Islet of Langerhans (tissue), 1 donor: ENCODE measurements at regions not wholly inside any gene's neighbourhood (a gene's known extent, or its start where the extent isn't known, plus 50 kb on each side); places are given as distances from the start of the nearest gene placed in this dataset.

Source experiments
- FAIRE-seq: peaks from one replicate; lab custom pipeline; 2011; peaks lifted over from hg19 to GRCh38; lab: Jason Lieb, UNC

DNA sequence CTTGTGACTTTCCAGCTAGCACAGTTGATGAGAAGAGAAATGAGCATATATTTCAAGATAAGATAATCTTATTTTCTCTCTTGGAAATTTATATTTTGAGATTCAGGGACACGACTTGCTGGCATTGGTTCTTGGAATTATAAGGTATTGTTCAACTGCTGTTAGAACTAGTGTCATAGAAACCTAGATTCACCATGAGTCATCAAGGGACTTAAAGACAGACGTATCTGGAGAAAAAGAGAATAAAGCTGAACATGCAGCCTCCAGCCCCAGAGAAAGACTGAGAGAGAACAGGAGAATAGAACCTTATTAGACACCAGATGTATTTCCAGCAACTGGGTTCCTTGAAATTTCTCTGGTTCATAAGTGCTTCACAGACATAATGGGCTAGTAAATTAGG lies 194.4 kb upstream of the PPFIA2 start:
- FAIRE-seq = no peak

DNA sequence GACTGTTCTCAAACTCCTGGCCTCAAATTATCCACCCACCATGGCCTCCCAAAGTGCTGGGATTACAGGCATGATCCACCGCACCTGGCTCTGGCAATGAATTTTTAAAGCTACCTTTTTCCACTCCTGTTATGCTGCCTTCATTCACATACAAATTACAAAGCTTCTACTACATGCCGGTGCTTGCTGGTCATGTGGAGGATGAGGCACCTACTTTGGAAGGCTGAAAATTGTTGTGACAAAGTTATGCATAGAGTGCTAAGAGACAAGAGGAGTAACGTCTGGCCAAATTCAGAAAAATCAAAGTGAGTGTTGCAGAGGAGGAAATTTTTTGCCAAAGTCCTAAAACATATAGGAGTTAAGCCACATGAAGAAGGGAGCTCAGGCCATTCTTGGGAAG lies 191.7 kb upstream of the PPFIA2 start:
- no peak for FAIRE-seq

DNA sequence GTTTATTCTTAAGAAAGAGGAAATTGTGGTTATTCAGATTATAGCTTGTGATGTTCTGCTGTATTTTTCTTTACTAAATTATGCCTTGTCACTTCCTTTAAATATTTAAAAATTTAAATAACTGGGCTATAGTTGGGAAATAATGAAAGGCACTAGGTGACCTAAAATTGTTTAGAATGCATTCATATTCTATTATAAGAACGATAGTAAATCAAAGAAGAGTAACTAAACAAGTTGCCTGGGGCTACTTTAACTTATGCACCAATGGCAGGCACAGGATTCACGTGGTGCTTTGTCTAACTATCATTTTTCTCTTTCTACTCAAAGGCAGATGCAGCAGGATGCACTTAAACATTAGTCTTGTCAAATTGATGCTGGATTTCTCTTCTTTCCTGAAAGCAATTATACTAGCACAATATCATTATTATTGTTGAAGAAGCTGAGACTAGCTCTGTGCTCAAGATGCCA lies 190.7 kb upstream of the PPFIA2 start:
- no peak for FAIRE-seq

DNA sequence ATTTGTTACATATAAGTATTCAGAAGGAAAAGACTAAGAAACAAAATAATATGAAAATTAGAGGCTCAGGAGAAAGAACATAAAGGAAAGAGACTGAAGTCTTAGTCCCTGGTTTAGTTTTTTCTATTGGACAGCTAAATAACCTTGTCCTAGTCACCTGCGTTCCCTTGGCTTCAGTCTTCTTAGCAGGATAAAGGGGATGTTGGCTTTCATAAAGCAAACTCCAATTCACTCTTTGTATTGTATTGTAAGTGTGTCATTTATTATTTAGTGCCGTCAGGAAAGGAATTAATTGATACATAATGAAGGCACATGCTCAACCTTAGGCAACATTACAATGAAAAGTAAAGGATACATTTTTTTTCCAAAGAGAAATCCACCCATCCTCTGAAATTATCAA lies 190.3 kb upstream of the PPFIA2 start:
- no peak for FAIRE-seq

DNA sequence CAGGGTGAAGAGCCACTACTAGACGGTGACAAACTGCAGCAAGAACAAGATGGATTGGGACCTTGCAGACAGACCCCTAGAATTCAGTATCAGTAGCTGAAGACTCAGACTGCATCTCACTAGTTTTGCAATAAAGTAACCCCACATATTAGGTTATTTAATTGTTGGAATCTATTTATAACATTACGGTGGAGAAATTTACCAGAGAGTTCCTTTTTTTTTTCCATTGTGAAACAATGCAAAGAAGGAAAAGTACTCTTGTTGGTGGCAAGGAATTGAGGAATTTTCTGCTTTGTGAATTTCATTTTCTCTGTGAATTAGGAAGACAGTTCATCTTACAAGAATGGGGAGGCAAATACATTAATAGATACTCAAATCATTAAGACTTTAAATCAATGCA lies 185.7 kb upstream of the PPFIA2 start:
- FAIRE-seq = no peak

DNA sequence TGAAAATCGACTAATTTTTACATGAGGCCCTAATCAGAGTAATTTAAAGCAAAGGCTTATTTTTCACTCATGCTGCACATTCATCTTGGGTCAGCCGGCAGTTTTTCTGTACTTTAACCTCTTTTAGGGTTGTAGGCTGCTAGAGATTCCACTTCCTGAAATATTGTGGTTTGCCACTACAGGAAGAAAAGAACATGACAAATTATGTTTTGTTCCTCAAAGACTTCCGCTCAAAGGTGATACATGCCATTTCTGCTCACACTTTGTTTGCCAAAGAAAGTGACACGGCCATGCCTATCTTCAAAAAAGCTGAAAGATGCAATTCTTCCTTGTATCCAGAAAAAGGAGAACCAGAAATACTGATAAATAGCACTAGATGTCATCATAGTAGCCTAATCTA lies 183.4 kb upstream of the PPFIA2 start:
- no peak for FAIRE-seq

DNA sequence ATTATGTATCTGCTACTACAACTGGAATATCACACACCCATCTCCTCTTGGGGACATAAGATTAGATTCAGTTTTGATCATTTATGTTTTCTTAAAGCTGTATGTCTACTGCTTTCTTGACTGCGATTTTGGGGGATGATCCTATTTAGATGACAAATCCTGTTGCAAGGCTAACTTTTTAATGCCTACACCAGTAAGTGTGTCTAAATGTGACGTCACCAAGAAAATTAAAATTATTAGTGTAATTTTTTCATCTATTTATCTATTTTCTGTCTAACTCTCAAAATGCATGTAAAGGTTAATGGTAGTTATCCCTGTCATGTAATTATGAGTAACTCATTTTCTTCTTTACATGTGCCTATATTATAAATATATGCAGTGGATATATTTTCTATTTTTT lies 170.9 kb upstream of the PPFIA2 start:
- FAIRE-seq = no peak

DNA sequence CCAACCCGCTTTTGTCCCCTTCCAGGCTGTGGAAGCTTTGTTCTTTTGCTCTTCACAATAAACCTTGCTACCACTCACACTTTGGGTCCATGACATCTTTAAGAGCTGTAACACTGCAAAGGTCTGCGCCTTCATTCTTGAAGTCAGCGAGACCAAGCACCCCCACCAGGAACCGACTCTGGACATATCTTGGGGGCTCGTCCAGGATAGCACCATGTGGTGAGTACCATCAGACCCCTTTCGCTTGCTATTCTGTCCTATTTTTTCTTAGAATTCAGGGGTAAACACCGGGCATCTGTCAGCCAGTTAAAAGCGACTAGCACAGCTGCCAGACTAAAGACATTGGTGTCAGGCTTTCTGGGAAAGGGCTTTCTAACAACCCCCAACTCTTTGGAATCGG lies 137.6 kb upstream of the PPFIA2 start:
- FAIRE-seq = no peak

DNA sequence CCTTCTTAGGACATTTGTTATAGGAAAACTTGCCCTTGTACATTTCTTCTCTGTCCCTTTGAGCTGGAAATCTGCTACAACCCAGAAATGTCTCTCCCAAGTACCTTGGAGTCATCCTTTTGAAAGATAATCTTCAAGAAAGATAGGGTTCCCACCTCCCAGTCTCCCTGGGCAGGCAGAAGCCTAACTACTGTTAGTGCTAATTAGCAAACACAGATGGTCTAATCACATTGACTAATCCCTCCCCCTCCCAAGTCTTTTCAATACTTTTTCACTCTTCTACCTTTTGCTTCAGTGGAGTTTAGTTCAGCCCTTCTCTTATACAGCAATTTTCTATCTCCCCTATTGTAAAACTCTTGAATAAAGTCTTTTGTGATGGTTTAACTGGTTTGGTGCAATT lies 129.8 kb upstream of the PPFIA2 start:
- no peak for FAIRE-seq

DNA sequence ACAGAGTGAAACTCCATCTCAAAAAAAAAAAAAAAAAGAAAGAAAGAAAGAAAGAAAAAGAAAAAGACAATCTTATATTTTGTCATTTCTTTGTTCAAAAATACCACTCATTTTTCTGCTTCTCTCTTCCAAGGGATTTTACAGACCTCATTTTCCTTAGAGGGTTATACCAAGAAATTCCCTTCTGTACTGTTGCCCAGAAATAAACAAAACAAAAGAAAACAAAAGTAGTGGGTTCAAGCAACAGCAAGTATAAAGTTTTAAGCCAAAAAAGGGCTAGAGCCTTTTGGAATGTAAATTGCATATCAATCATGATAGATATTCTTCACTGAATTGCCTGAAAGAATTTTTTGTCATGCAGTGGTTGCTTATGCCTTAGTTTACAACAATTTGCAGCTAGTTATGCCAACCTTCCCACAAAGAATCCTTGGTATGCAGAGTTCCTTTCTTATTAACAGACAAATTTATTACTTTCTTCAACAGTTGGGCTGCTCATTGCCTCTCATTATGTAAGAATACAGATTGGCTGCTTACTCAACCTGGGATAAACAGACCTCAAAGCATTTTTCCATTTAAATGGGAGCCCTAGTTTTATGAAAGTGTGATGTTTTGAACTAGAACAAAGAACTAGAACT lies 129.1 kb upstream of the PPFIA2 start:
- no peak for FAIRE-seq

DNA sequence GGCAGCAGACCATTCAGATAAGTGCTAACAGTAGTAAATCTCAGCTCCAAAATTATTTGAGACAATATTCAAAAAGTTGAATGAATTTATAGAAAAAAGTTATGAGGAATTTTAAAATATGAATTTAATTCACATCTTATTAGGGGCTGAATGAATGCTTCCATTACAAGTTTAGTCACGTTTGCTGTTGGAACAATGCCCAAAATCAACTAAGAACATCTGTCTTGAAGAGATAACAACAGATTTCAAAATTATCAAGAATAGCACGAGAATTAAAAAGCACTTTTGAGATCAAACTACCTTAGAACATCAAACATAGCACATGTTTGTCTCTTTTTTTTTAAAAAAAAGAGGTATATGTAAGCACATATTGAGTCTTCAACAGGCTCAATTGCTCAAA lies 115.4 kb upstream of the PPFIA2 start:
- no peak for FAIRE-seq

DNA sequence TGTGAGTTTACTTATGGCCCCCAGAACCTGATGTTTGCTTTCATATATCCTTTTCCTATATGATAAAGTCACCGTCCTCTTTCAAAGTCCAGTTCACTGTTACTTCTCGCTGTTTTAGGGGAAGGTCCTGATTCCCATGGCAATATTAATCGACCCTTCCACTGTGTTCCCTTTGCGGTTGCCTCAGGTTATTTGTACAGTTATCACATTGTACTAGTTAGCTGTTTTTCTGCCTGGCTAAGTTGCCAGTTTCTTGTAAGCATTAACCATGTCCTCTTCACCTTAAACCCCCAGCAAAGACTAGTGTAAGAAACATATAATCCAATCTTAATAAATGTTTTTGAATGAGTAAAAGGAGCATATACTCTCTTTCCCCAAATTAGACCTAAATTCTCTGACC lies 115.0 kb upstream of the PPFIA2 start:
- FAIRE-seq = no peak

DNA sequence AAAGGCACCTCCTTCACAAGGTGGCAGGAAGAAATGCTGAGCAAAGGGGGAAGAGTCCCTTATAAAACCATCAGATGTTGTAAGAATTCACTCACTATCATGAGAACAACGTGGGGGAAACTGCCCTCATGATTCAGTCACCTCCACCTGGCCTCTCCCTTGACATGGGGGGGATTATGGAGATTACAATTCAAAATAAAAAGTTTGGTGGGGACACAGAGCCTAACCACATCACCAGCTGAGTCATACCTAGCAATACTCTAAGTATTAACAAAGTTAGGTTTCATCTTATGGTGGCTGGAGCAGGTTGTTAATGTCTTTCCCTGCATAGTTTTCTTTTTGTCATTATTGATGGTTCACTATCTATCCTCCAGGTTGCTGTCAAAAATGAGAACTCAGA lies 113.2 kb upstream of the PPFIA2 start:
- no peak for FAIRE-seq

DNA sequence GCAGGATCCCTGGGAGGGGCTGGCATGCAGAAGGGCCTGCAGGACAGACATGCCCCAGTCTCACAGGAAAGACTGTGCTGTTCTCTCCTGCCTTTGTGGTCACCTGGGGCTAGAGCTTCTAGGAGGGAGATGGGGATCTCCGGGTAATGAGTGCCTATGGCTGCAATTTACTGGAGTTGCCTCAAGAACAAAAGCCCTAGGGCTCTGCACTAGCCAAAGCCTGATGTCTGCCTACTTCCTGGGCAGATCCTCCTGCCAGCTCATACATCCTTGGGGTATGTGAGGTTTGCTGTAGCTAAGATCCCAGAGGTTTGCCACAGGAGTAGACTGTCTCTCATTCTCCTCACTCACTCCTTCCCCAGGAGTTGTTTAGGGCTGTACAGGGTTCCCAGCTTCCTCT lies 106.9 kb upstream of the PPFIA2 start:
- no peak for FAIRE-seq

DNA sequence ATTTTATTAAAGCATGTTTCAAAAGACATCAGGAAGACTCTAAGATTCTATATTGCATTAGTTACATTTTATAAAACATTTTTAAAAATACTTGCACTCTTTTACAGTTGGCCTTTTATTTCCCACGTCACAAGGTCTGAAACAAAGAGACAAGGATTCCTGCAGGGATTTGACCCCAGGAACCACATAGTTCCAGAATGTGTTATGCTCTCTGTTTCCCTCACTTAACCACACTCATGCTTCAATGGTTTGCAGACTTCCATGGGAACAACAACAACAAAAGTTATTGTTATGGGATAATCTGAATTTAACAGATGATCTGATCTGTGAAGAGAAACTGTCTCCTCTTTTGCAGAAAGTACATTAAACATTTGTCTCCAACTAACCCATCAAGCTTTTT lies 104.3 kb upstream of the PPFIA2 start:
- no peak for FAIRE-seq

DNA sequence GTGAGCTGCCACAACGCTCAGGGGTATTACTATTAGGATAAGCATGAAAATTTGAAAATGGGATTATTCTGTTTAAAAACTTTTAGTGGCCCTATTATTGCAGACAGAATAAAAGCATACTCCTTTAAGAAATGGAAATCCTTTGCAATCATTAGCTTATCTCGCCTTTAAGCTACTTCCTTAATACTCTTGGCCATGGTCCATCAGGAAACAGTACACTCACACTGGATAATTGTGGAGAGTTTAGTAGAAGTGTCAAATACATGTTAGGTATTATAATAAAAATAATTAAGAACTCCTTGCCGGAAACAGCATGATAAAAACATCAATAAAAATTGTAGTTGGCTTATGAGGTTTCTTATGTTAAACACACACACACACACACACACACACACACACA lies 100.4 kb upstream of the PPFIA2 start:
- no peak for FAIRE-seq

DNA sequence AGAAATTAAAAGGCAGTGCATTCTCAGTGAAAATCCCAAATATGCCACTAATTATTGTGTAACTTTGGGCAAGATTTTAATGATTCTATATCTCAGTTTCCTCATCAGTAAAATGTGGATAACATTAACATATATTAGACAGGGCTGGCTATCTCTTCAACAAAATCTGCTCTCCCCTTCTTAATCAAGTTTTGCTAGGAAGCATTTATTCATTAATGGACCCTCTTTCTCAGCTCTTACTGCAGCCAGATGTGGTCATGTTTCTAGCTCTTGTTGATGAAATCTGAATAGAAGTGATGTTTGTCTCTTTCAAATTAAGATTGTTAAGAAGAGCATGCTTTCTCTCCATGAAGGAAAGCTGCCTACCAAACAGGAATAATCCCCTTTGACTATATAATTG lies 84.4 kb upstream of the PPFIA2 start:
- FAIRE-seq = no peak

DNA sequence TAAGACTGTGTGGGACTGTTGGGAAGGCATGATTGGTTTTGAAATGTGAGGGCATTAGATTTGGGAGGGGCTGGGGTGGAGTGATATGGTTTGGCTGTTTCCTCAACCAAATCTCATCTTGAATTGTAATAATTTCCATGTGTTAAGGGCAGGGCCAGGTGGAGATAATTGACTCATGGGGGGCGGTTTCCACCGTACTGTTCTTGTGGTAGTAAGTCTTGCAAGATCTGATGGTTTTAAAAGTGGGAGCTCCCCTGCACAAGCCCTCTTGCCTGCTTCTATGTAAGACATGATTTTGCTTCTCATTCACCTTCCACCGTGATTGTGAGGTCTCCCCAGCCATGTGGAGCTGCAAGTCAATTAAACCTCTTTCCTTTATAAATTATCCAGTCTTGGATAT lies 76.6 kb upstream of the PPFIA2 start:
- no peak for FAIRE-seq

DNA sequence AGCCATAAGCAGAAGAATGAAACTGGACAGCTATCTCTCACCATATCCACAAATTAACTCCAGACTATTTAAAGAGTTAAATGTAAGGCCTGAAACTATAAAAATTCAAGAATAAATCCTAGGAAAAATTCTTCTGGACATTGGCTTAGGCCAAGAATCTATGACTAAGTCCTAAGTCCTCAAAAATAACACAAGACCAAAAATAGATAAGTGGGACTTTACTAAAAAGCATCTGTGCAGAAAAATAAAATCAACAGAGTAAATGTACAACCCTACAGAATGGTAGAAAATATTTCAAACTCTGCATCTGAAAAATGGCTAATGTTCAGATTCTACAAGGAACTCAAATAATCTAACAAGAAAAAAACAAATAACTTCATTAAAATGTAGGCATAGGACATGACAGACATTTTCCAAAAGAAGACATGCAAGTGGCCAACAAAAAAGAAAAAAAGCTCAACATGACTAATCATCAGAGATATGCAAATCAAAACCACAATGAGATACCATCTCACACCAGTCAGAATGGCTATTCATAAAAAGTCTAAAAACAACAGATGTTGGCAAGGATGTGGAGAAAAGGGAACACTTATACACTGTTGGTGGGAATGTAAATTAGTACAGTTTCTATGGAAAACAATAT lies 61.0 kb upstream of the PPFIA2 start:
- no peak for FAIRE-seq

DNA sequence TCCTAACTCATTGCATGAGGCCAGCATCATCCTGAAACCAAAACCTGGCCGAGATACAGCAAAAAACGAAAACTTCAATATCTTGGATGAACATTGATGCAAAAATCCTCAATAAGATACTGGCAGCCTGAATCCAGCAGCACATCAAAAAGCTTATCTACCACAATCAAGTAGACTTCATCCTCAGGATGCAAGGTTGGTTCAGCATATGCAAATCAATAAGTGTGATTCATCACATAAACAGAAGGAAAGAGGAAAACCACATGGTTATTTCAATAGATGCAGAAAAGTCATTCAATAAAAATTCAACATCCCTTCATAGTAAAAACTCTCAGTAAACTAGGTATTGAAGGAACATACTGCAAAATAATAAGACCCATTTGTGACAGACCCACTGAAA lies 56.5 kb upstream of the PPFIA2 start:
- no peak for FAIRE-seq

DNA sequence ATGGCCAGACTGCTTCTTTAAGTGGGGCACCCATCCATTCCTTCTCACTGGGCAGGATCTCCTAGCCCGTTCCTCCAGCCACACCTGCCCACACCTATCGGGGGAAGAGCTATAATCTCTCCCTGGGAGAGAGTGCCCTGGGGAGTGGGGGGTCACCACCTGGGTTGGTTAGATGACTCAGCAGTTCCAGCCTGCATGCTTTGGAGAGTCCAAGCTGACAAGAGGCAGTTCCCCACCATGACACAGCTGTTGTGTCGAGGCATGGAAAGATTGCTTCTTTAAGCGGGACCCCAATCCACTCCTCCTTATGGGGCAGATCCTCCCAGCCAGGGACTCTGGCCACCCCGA lies 52.6 kb upstream of the PPFIA2 start:
- FAIRE-seq = no peak

DNA sequence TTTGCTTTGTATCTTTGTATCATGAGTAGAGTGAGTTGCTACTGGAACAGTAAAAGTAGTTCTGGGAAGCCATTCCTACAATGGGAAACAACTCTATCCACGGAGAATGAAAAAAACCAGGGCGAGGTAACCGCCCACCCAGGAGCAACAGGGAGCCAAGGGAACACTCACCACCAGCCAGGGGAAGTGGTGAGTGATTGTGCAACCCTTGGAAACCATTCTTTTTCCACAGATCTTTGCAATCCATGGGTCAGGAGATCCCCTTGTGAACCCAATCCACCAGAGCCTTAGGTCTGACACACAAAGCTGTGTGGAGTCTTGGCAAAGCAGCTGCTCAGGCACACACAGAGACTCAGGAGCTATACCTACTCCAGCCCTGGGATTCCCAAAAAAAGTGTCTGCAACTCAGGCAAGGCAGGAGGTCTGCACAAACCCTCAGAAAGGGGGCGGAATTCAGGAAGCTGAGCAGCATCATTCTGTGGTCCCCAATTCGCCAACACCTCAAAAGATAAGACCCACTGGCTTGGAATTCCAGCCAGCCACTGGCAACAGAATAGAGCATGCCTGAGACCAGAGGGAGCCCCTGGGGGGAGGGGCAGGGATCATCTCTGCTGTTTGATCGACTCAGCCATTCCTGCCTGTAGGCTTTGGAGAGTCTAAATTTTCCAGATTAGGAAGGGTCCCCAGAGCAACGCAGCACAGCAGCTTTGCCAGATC lies 52.1 kb upstream of the PPFIA2 start:
- no peak for FAIRE-seq

DNA sequence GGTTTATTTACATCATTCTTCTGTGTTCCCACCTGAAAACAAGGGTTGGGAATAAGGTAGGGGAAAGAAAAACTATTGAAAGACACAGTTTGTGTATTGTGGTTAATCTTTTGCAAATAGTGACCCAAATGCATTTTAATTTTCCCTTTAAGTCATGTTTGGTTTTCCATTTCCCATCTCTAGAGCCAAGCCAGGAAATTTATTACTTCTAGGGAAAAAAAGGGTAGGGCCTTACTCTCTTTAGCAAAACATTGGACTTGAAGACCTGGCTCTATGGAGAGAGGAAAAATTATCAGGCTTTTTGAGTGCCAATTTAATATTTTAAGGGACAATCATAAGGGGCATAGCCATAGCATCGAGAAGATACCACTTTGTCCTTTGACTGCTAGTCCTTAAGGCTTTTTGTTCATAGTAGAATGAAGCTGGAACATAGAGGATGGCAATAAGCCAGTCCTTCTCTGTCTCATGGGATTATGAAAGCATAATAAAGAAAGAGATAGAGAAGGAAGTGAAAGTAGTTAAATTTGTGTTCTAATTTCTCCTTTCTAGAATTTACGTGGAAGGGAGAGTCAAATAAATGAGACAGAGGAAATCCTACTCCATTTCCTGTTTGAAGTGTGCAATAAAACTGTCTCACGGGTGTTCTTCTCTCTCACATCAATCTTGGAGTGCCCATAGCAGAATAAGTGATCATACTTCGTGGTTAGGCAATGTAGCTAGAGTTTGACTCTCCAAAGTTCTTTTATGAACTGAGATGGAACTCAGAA lies 50.9 kb upstream of the PPFIA2 start:
- FAIRE-seq = no peak
